ENCODE measurements at regions not wholly inside any gene's neighbourhood (a gene's known extent, or its start where the extent isn't known, plus 50 kb on each side); places are given as distances from the start of the nearest gene placed in this dataset.

DNA sequence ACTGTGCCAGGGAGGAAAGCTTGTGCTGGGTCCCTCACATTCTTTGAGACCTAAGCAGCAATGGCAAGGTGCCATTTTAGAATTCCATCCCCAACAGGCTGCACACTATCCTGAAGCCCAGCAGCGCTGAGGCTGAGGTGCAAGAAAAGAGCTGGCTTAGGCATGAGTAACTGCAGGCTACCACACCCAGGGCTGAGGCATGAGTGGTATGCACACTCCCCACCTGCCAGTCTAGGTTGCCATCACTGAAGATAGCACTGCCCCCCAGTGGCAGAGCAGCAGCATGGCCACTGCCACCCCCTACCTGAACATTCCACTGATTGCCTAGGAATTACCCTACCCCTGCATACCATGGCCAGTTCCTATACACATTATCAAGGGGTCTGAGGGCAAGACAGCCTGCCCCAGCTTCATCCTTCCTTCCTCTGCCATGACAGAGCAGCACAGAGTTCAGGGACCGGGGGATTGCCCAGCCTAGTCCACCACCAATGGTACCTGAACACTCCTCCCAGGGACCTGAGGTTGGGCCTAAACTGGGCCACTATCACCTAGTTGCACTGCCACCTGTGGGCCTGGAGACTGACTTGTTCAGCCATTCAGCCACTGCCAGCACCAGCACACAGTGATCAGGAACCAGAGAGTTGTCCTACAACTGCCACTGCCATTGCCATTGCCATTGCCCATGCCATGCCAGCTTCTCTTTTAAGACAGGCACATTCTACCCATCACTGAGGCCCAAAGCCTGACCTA, 129.8 kb downstream of the SATB1 start:
- no peak for TF ChIP-seq EP300 (IDR thresholded peaks at IDR 0.05)
- TF ChIP-seq, protein P1, sequence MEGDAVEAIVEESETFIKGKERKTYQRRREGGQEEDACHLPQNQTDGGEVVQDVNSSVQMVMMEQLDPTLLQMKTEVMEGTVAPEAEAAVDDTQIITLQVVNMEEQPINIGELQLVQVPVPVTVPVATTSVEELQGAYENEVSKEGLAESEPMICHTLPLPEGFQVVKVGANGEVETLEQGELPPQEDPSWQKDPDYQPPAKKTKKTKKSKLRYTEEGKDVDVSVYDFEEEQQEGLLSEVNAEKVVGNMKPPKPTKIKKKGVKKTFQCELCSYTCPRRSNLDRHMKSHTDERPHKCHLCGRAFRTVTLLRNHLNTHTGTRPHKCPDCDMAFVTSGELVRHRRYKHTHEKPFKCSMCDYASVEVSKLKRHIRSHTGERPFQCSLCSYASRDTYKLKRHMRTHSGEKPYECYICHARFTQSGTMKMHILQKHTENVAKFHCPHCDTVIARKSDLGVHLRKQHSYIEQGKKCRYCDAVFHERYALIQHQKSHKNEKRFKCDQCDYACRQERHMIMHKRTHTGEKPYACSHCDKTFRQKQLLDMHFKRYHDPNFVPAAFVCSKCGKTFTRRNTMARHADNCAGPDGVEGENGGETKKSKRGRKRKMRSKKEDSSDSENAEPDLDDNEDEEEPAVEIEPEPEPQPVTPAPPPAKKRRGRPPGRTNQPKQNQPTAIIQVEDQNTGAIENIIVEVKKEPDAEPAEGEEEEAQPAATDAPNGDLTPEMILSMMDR (IDR thresholded peaks at IDR 0.05), result no peak

Data from ovary (tissue), 3 donors.